DMS 273 (cell line): ENCODE measurements at regions not wholly inside any gene's neighbourhood (a gene's known extent, or its start where the extent isn't known, plus 50 kb on each side); places are given as distances from the start of the nearest gene placed in this dataset.

Experiments
- DNase-seq: peaks from one replicate; lab custom pipeline; 2025; ENCODE audit not compliant: unreplicated experiment; lab: John Stamatoyannopoulos, UW

DNA sequence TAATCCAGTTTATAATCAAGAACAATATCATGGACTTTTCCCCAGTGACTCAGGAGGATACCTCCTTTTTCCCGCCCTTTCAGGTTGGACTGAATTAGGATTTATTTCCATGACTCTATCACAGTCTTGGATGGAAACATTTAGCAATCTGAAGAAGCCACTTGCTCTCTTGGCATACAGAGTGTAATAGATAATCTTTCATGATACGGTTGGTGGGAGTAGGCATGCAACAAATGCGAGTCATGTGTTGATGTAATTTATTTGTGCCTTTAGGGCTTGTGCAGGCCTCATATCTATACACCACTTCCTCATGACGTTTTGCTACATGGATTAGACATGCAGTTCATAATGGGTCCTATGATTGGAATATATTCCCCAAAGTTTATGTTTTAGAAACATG, 54.2 kb upstream of the MCTP2 start:
- DNase-seq, result no peak

DNA sequence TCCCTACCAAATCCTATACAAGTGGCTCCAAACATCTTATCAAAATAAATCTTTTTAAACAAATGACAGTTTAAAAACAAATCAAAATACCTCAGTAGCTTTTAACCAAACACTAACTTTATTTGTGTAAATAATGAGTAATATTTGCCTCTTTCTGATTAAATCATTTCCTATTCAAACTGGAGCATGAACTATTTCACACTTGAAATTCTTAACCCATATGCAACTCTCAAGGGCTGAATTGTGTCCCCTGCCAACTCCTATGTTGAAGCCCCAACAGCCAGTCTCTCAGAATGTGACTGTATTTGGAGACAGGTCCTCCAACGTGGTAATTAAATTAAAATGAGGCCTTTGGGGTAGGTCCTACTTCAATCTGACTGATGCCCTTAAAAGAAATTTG, 55.9 kb upstream of the MCTP2 start:
- DNase-seq, result no peak

DNA sequence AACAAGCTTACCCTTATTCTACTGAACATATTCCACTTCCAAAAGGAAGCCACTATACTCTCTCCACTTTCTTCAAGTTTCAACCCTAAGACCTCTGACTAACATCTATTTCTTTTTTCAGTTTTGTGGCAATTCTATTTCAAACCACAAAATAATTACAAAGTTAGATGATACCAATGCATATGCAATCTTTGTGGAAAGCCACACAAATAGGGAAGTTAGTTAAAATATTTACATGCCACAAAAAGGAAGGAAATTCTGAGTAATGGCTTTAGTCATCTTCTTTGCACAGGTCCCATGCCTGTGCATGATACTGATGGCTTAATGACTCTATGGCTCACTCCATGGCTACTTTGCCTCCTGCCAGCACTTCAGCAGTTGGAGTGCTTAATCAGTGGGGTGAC, 57.0 kb upstream of the MCTP2 start:
- DNase-seq, result no peak

DNA sequence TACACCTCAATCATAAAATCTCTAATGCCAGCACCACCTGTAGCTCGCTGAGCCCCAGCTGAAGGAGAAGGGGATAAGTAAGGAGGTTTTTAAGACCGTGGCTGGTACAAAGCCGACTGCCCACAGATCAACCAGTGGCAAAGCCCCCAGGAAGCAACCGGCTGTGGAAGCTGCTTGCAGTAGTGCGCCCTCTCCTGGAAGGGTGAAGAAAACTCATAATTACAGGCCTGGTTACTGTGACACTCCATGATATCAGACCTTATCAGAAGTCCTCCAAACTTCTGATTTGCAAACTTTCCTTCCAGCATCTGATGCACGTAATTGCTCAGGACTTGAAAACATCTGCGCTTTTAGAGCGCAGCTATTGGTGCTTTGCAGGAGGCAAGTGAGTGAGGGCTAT, 63.1 kb upstream of the MCTP2 start:
- DNase-seq, result peak; percentile 0

DNA sequence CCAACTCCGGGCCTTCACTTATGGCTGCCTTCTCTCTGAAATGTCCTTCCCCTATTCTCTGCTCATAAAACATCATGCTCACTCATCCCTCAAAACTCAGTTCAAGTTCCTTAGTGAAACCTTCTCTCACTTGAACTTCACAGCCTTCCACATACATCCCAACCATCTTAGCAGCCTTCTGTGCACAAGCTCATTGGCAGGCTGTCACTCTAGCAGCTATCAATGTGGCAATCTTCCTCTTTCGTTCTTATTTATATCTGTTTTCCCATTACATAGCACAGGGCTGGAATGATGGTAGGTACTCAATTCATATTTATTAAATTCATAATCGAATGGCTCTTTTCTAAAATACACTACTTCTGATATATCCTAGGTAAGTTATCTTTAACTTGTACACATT, 66.4 kb upstream of the MCTP2 start:
- DNase-seq, result no peak

DNA sequence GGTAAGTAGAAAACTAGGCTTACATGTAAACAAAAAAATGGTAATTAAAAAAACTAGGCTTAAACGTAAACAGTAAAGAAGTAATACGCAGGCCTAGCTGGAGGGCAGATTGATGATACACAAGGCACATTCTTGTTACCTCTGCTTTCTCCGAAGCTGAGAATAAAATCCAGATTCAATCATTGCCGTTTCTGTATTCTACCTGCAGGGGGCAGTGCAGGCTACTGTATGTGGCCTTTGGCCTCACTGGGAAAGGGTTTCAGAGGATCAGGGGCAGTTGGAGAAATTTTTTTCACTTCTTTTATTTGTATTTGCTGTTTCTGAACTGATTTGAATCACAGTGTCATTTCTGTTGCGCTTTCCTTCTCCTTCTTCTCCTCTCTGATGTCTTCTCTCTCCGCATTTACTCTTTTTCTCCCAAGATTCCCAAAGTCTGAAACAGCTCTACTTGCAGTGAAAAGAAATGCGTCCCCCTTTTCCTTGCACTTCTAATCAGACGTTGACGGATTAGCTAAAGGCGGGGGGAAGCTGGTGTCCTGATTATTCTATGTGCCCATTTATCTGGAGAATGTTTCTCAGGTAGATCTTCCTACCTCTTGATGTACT, 67.1 kb upstream of the MCTP2 start:
- DNase-seq, result peak; percentile 61

DNA sequence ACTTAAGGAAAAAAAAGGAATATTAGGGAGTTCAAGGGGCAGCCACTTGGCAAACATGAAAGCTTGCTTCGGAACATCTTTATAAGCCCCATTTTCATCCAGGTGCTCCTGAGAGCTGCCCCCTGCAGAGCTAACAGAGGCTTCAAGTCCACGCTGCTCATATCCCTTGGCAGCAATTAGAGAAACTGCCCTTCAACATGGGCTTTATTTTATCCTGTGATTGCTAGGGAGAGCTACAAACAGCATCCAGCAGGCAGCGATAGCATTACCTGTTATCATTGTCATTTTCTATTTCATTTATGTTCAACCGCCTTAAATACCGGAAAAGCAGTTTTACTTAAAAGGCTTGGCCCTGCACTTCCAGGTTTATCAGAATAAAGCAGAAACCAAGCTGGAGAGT, 68.4 kb upstream of the MCTP2 start:
- no peak for DNase-seq

DNA sequence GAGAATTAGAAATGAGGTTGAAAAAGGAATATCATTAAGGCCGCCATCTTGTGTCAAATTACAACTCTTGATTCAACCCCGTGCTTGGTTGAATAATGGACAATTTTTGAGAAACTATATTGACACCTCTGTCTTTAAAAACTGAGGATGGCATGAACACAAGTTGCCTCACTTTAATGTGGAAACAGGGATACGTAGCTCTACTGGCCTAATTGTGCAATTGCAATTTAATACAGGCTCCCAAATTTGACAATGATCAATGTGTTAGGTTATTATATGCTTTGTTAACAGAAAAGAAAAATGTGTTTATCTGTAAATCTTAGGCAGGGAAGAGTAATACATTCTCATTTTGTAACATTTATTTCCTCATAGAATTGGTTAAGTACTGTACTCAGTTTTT, 77.1 kb upstream of the MCTP2 start:
- DNase-seq, result no peak

DNA sequence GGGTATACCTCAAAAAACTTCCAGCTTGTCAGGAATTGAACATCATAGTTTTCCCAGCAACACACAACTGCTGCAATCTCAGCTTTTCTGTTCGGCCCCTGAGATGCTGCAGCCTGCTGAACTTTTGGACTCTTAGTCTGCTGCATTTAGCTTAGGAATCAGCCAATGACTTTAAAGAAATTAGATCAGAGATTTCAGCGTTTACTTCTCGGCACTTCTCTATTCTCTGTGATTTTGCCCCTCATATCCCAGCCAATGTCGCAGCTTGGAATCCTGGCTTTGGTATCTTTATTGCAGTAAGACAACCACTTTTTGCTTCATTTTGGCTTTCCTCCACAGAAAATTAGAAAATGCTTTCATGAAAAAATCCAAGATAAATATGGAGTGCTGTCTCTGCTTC, 86.3 kb upstream of the MCTP2 start:
- DNase-seq, result no peak

DNA sequence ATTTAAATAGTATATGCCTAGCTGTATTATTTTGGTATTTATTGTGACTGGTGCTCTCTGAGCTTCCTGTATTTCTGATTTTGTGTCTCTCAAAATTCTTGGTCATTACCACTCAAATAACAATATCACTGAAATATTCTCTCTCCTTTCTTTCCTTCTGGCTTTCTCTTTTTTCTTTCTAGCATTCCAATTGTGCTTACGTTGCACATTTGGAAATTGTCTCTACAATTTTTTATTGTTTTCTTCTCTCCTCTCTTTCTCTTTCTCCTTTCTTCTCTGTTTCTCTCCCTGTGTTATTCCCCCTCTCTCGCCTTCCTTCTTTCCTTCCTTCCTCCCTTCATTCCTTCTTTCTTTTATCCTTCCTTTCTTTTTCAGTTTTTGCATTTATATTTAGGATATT, 89.6 kb upstream of the MCTP2 start:
- no peak for DNase-seq

DNA sequence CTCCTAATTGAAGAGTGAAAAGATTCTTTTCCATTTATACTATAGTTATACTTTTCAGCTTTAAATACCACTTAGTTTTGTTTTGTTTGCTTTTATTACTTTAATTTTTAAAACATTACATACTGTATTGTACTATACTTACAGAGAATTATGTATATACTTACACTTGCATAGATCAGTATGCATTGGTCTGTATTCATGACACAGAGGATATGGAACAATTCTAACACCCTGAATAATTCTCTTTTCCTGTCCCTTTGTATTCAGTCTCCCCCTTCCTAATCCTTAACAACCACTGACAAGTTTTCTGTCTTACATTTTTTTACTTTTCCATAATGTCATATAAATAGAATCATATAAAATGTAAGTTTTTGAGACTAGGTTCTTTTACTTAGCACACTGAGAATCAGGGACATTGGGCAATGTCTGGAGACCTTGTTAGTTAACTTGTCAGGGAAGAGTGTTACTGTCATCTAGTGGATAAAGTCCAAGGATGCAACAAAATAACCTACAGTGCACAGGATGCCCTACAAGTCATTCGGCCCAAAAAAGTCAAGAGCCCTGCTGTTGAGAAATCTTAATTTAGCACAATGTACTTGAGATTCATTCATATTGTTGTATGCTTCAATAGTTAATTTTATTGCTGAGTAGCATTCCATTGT, 95.7 kb upstream of the MCTP2 start:
- DNase-seq, result peak; percentile 1

DNA sequence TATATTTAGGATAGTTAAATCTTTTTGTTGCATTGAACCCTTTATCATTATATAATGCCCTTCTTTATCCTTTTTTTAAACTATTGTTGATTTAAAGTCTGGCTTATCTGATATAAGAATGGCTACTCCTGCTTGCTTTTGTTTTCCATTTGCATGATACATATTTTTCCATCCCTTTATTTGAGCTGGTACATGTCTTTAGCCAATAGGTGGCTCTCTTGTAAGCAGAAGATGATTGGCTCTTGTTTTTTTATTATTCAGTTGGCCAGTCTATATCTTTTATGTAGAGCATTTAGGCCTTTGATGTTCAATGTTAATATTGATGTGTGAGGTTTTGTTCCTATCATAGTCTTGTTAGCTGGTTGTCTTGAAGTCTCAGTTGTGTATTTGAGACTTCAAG, 99.5 kb upstream of the MCTP2 start:
- no peak for DNase-seq

DNA sequence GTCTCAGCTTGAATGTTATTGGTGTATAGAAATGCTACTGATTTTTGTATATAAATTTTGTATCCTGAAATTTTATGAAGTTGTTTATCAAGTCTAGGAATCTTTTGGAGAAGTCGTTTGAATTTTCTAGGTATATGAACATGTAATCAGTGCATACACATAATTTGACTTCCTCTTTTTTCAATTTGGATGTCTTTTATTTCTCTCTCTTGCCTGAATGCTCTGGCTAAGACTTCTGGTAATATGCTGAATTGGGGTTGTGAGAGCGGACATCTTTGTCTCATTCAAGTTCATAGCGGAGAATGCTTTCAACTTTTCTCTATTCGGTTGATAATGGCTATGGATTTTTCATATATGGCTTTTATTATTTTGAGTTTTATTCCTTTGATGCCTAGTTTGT, 100.9 kb upstream of the MCTP2 start:
- DNase-seq, result no peak

DNA sequence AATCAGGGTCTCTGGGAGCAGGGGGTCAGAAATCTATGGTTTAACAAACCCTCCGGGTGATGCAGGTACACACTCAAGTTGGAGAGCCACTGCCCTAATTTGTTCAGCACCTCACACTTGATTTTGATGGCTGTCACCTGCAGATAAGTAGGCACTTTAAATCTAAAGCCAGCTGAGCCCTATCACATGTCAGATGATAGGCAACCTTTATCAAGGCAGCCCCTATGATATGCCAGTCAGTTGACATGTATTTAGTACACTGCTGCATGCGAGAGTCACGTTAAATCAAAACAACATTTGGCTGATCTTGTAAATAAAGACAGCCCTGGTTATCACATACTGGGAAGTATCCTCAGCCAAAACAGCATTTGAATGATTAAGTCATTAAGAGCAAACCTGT, 104.4 kb upstream of the MCTP2 start:
- DNase-seq, result no peak

DNA sequence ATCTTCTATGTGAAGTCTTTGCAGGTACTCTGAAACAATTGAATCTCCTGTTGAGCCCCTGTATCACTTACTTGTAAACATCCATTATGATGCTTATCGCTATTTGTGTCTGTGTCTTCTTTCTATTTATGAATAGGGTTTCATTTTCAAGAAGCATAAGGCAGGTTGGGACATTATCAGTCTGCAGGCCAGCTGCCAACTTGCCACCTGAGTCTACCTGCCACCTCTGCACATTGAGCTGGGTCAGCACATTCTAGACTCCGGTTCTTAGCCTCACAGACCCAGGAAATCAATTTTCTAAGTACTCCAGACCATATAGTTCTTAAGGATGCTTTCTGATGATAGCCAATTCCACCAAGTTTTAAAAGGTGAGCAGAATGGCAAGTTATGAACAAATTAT, 105.7 kb upstream of the MCTP2 start:
- DNase-seq, result no peak

DNA sequence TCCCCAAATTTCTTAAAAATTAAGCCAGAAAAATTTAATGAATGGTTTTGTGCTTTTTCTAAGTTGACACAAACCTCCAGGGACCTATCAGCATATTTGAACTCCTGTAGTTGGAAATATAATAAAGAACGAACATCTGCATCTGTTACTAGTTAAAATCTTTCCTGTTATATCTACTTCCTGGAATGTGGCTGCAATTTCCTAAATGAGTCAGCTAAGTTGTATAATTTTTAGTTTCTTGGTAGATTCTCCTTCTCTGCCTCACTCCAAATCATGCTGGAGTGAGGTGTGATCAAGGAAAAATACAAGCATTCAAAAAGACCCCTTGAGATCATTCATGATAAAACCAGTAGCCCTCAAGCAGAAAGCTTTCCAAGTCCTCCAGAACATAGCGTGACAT, 106.2 kb upstream of the MCTP2 start:
- no peak for DNase-seq

DNA sequence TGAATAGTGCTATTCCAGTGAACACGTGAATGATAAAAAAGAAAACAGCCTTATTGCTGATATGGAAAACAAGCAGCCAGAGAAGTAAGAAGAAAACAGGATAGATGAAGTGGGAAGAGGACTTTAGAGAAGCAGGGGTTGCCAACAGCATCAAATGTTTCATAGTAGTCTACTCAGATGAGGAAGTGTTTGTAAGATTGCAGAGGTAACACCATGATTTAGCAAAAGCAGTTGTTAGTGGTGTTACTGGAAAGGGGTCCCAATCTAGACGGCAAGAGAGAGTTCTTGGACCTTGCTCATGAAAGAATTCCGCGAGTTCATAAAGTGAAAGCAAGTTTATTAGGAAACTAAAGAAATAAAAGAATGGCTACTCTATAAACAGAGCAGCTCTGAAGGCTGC, 108.8 kb upstream of the MCTP2 start:
- DNase-seq, result no peak

DNA sequence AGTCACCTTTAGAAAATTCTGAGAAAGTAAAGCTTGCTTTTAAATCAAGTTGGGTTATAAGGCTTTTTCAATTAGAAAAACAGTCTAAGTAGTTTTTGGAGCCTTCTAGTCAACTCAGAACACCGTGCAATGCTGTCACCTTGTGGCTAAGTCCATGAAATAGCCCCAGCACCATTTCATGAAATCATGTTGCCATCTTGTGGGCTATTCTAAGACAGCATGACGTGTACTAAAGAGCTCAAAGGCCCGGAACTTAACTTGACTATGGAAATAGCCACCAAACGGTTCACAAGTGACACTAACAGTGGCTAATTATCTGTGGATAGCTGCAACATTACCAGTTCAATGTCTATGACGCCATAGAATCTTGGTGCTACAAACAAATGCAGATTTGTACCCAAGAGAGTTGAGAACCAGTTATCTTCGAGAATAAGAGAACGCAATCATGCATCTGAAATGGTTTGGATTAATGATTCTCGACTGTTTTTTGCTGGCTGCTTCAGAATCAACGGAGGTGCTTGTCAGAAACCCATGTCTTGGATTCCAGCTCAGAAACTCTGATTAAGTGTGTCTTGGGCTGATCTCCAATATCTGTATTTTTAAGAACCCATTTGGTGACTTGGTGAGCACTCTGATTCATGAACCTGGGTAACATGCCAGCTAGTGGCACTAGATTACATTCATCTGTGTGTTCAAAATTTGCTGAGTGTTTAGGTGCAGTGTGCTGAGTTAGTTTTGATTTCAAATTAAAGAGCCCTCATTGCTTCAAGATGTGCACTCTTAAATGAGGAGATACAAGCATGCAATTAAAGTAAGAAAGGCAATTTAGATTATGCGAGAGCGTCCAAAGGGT, 111.2 kb upstream of the MCTP2 start:
- DNase-seq, result peak; percentile 82

DNA sequence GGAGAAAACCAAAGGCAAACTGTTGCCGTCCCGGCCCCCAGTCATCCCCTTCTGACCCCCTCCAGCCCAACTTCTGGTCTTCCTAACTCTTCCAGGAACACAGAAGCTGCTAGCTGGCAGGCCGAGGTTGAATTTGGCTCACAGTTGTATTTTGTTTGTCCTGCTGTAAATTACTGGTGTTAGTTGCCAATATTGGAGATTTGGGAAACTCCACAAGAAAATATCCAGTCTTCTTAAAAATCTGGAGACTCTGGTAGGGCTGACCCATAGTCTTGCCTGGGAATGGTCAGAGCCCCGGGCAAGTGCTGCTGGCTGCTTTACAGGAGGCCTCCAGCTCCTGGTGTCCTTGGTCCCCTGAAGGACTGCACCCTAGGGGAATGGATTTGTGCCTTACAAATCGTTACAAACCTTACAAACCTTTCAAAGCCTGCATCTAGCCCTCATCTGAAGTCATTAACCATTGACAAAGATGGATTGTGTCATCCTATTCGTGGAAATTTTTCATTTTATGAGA, 112.0 kb upstream of the MCTP2 start:
- no peak for DNase-seq

DNA sequence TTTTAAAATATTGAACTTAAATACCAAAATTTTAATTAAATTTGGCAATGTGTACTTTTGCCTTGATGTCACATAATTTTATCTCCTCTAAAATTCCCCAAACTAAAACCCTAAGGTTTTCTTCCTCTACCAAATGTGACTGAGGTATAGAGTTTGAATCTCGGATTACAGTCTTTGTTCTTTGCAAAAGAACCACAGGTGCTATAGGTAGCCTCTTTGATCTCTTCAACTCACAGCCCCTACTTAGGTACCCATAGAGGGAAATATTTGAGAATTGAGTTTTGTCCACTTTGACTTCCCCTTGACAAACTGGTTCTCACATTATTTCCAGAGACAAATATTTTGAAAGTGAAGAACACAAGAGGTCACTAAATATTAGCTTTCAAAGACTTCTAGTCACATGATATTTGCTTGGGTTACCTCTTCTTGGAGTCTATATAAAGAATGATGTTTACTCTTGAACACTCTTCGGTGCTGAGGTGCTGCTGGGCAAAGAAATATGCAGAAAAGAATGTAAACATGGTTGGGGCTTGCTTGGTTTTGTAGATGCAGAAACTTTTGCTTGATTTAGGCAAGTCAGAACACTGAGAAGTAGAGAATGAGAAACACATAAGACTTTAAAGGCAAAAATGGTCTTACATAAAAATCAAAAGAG, 120.8 kb upstream of the MCTP2 start:
- DNase-seq, result no peak

DNA sequence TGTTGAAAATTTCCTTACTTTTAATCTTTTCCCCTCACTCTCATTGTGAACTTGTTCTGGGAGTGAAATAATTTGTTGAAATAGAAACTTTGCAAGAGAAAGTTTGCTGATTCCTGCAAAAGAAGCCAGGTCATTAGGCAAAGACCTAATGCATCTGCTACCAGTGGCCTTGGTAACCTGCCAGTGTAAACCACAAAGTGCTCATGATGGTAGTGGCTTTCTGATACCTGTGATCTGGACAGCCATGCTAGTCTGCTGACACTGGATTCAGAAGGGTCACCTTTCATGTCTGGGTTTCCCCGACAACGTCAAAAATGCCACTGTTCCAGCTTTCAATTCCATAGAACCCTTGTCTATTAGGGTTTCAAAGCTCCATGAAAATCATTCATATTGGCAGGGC, 123.7 kb upstream of the MCTP2 start:
- no peak for DNase-seq

DNA sequence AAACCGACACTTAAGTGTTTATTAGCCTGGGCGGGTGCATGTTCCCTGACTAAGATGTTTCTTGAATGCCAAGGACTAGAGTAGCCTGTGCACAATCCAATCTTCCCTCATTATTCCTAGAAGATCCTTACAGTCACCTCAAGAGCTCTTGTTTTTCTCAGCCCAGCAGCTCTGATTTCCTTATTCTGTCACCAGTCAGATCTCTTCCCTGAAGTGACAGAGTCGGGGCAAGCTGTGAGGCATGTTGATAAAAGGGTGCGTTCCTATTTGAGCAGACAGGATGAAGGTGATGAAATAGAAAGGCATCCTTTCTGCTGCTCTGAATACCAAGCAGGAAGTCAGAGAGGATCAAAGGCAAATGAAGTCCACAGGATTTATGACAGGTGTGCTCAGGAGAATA, 125.6 kb upstream of the MCTP2 start:
- DNase-seq, result no peak
